Endothelial cell of umbilical vein (primary cell): ENCODE measurements at regions not wholly inside any gene's neighbourhood (a gene's known extent, or its start where the extent isn't known, plus 50 kb on each side); places are given as distances from the start of the nearest gene placed in this dataset.

Experiments used
- BruUV-seq: library from RNA; stranded (reverse); fragments of 400-500 nt; replicated peaks from 2 replicates; lab custom pipeline; 2021; lab: Mats Ljungman, UMichigan
- CTCF ChIA-PET: fragments of 300-600, 350-600 bp; sonication (Branson Sonifier 250); formaldehyde crosslinking; loops from one replicate; lab custom pipeline; 2021; ENCODE audit warnings: antibody characterized with exemption, inconsistent platforms; lab: Charles Lee
- POLR2A ChIA-PET: fragments of 300-600, 350-600 bp; sonication (Branson Sonifier 250); formaldehyde crosslinking; loops from one replicate; lab custom pipeline; 2021; ENCODE audit warnings: antibody characterized with exemption, inconsistent platforms; lab: Charles Lee
- DNase-seq: peaks from one replicate; pipeline ENCODE4 v3.0.0-alpha.2; 2011; ENCODE audit warnings: low read depth, low spot score
- FAIRE-seq: peaks from 2 replicates; lab custom pipeline; 2011; peaks lifted over from hg19 to GRCh38; lab: Jason Lieb, UNC
- H2AFZ ChIP-seq: 2 replicates; pipeline ENCODE4 v1.6.0; 2012; ENCODE audit warnings: low read depth, low read length, control low read depth, inconsistent platforms
- H3K27ac ChIP-seq: 2 replicates; pipeline ENCODE4 v1.5.1; 2011; ENCODE audit warnings: low read depth, mild to moderate bottlenecking, control low read depth, low read length, moderate library complexity; ENCODE audit not compliant: insufficient read depth
- H3K27me3 ChIP-seq, 2 experiments: 2 replicates each; pipeline versions ENCODE4 v1.6.0 to v1.6.1; 2011; ENCODE audit warnings: low read length in 2 of 2, mixed read lengths in 1 of 2; ENCODE audit not compliant: control insufficient read depth in 2 of 2, insufficient read depth in 2 of 2
- H3K36me3 ChIP-seq, 2 experiments: 2 replicates in 1 of 2; 3 replicates in 1 of 2; pipeline ENCODE4 v1.5.1; 2011; ENCODE audit warnings: low read length in 2 of 2, mild to moderate bottlenecking in 1 of 2, moderate library complexity in 1 of 2; ENCODE audit not compliant: control insufficient read depth in 2 of 2, insufficient read depth in 2 of 2; ENCODE audit errors: extremely low read depth in 1 of 2
- H3K4me1 ChIP-seq: 3 replicates; pipeline ENCODE4 v1.5.1; 2011; ENCODE audit warnings: mild to moderate bottlenecking, low read length; ENCODE audit not compliant: control insufficient read depth, insufficient read depth; ENCODE audit errors: extremely low read depth
- H3K4me2 ChIP-seq: 2 replicates; pipeline ENCODE4 v1.6.1; 2011; ENCODE audit warnings: low read length, control low read depth, mixed read lengths; ENCODE audit not compliant: insufficient read depth
- H3K4me3 ChIP-seq, 3 experiments: fragments of 200-600 bp in 1 of 3; sonication (generic), shearing (Covaris generic) in 1 of 3; replicated peaks in 1 of 3; 2 replicates each; pipeline ENCODE4 v1.5.1; 2011 to 2016; ENCODE audit warnings: control low read depth in 3 of 3, low read length in 3 of 3, mild to moderate bottlenecking in 2 of 3, inconsistent platforms in 1 of 3, low read depth in 1 of 3, moderate library complexity in 1 of 3; ENCODE audit not compliant: insufficient read depth in 1 of 3
- H3K79me2 ChIP-seq: 2 replicates; pipeline ENCODE4 v1.6.0; 2012; ENCODE audit warnings: low read length, inconsistent platforms; ENCODE audit not compliant: control insufficient read depth, insufficient read depth
- H3K9ac ChIP-seq: replicated peaks from 2 replicates; pipeline ENCODE3; 2011; ENCODE audit warnings: low read length, control low read depth; ENCODE audit not compliant: insufficient read depth; ENCODE audit errors: extremely low read depth
- H3K9me1 ChIP-seq: replicated peaks from 3 replicates; pipeline ENCODE4 v1.6.0; 2011; ENCODE audit warnings: mild to moderate bottlenecking, low read length; ENCODE audit not compliant: control insufficient read depth, insufficient read depth; ENCODE audit errors: extremely low read depth
- H3K9me3 ChIP-seq: replicated peaks from 2 replicates; pipeline ENCODE4 v1.5.1; 2012; ENCODE audit warnings: low read length, inconsistent platforms; ENCODE audit not compliant: control insufficient read depth, insufficient read depth
- H4K20me1 ChIP-seq: replicated peaks from 2 replicates; pipeline ENCODE3; 2011; ENCODE audit warnings: mild to moderate bottlenecking, low read length; ENCODE audit not compliant: control insufficient read depth, insufficient read depth; ENCODE audit errors: extremely low read depth
- EZH2 ChIP-seq: IDR thresholded peaks from 2 replicates; pipeline ENCODE4 v1.6.1; 2012; ENCODE audit warnings: borderline replicate concordance, low read depth, mild to moderate bottlenecking, moderate library complexity, low read length, inconsistent platforms; ENCODE audit not compliant: severe bottlenecking
- FOS ChIP-seq: IDR thresholded peaks from 2 replicates; pipeline ENCODE4 v1.6.1; 2011; ENCODE audit warnings: mild to moderate bottlenecking, low read length, moderate library complexity, borderline replicate concordance; ENCODE audit not compliant: insufficient read depth
- GATA2 ChIP-seq: IDR thresholded peaks from 2 replicates; pipeline ENCODE4 v1.7.0; 2011; ENCODE audit warnings: low read depth, mild to moderate bottlenecking, moderate library complexity, mixed read lengths, low read length; ENCODE audit not compliant: insufficient read length, insufficient read depth
- JUN ChIP-seq: IDR thresholded peaks from 2 replicates; pipeline ENCODE4 v1.6.1; 2011; ENCODE audit warnings: borderline replicate concordance, low read depth; ENCODE audit not compliant: insufficient read length, insufficient read depth
- MYC ChIP-seq: IDR thresholded peaks from one replicate; pipeline ENCODE4 v1.6.1; 2011; ENCODE audit warnings: mild to moderate bottlenecking, low read depth, low read length
- POLR2A ChIP-seq: IDR thresholded peaks from 2 replicates; pipeline ENCODE4 v1.6.1; 2012; ENCODE audit warnings: low read depth, mild to moderate bottlenecking, control low read depth, low read length
- POLR2AphosphoS5 ChIP-seq: IDR thresholded peaks from 2 replicates; pipeline ENCODE4 v1.6.1; 2012; ENCODE audit warnings: low read depth, mild to moderate bottlenecking, control low read depth, low read length, moderate library complexity; ENCODE audit not compliant: insufficient read depth
- dilution Hi-C: fragments of 300-500 bp; cut with MboI; formaldehyde crosslinking; loops from one replicate; pipeline ENCODE4 v1.15.0; 2019; ENCODE audit warnings: low sequenced_read_pairs; ENCODE audit not compliant: extremely low pct_ligation_motif_present
- intact Hi-C: fragments of 100-400 bp; cut with micrococcal nuclease; formaldehyde crosslinking; loops from one replicate; pipeline ENCODE4 v1.10.0; 2022
- TF ChIP-seq, protein P1 (sequence below), 2 donors: IDR thresholded peaks; 1 replicate in 1 of 2; 2 replicates in 1 of 2; pipeline ENCODE4 v1.5.1; 2011; ENCODE audit warnings: low read length in 2 of 2, mild to moderate bottlenecking in 2 of 2, moderate library complexity in 2 of 2, control low read depth in 1 of 2, inconsistent platforms in 1 of 2, low read depth in 1 of 2; ENCODE audit not compliant: insufficient read depth in 1 of 2; ENCODE audit errors: extremely low read depth in 1 of 2
- TF ChIP-seq, protein P2 (sequence below): IDR thresholded peaks from 2 replicates; pipeline ENCODE4 v1.6.1; 2011; ENCODE audit not compliant: insufficient read depth, insufficient read length

DNA sequence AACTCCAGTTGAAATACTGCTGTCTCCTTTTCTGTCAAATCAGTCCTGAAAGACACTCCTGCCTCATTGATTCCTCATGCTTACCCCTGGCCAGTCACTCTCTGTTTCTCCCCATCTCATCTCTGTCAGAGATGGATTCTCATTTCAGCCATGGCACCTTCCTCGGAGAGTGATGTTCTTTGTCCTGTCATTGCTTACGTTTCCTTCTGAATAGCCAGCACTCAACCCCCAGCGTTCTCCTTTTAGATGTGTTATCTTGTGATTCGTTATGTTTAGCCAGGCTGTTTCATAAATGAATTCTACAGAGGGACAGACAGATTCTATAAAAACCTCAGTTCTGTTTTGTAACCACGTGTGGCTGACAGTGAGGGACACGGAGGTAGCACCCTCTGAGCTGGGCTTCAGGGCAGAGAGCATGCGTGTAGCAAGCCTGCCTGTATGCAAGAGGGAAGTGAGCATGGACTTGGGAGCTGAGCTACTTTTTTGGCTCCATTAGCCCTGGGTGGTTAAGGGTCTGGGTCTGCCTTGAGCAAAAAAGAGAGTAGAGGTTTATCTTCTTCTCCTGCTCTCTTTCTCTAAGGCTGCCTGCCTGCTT lies 354.6 kb downstream of the DDX10 start:
- intact Hi-C loops: loop anchor here (5.0 kb wide), 1 partner anchor 147 kb away; no protein-coding TSS in a partner anchor
- BruUV-seq: no TSS peak
- no peaks in the 10 kb centered on the region for H3K36me3 ChIP-seq
- ChIA-PET POLR2A (no interaction called here), CTCF (no interaction called here)
- H3K4me1 ChIP-seq: peaks cover 14% of the 10 kb centered on the region
- FAIRE-seq (no peak), DNase-seq (no peak)
- no peak for TF ChIP-seq POLR2AphosphoS5
- TF ChIP-seq POLR2A: no peak
- TF ChIP-seq, protein P1, sequence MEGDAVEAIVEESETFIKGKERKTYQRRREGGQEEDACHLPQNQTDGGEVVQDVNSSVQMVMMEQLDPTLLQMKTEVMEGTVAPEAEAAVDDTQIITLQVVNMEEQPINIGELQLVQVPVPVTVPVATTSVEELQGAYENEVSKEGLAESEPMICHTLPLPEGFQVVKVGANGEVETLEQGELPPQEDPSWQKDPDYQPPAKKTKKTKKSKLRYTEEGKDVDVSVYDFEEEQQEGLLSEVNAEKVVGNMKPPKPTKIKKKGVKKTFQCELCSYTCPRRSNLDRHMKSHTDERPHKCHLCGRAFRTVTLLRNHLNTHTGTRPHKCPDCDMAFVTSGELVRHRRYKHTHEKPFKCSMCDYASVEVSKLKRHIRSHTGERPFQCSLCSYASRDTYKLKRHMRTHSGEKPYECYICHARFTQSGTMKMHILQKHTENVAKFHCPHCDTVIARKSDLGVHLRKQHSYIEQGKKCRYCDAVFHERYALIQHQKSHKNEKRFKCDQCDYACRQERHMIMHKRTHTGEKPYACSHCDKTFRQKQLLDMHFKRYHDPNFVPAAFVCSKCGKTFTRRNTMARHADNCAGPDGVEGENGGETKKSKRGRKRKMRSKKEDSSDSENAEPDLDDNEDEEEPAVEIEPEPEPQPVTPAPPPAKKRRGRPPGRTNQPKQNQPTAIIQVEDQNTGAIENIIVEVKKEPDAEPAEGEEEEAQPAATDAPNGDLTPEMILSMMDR (IDR thresholded peaks at IDR 0.05; ENCODE audit: extremely low read depth in 1 of 2, insufficient read depth in 1 of 2, low read depth in 1 of 2, low read length in 2 of 2): no peak
- no peak for TF ChIP-seq MYC
- TF ChIP-seq JUN: no peak
- TF ChIP-seq EZH2: no peak
- TF ChIP-seq, protein P2, sequence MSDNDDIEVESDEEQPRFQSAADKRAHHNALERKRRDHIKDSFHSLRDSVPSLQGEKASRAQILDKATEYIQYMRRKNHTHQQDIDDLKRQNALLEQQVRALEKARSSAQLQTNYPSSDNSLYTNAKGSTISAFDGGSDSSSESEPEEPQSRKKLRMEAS: no peak
- TF ChIP-seq FOS: no peak
- no peak for TF ChIP-seq GATA2
- H2AFZ ChIP-seq: no peak overlapping the region
- H3K9ac ChIP-seq: no peak overlapping the region
- no peak overlapping the region for H3K4me3 ChIP-seq
- H3K9me3 ChIP-seq: no peaks in the 10 kb centered on the region
- H3K9me1 ChIP-seq: peaks cover 3% of the 10 kb centered on the region
- no peak overlapping the region for H3K4me2 ChIP-seq
- dilution Hi-C loops: no loop called here
- H3K79me2 ChIP-seq: no peaks in the 10 kb centered on the region
- no peaks in the 10 kb centered on the region for H3K27me3 ChIP-seq
- no peak overlapping the region for H3K27ac ChIP-seq
- no peaks in the 10 kb centered on the region for H4K20me1 ChIP-seq
